WERI-Rb-1 (cell line): ENCODE measurements at regions not wholly inside any gene's neighbourhood (a gene's known extent, or its start where the extent isn't known, plus 50 kb on each side); places are given as distances from the start of the nearest gene placed in this dataset.
A peak's percentile ranks its signal among the peaks of the same experiment; 100 is the strongest.

ENCODE experiments used
- DNase-seq: peaks from one replicate; pipeline ENCODE4 v3.0.0-alpha.2; 2020
- H3K27ac ChIP-seq: fragments of 250-450 bp; sonication (Bioruptor Pico); 2 replicates; pipeline ENCODE4 v1.5.1; 2020; ENCODE audit warnings: mild to moderate bottlenecking, moderate library complexity
- H3K27me3 ChIP-seq: fragments of 250-450 bp; sonication (Bioruptor Pico); 2 replicates; pipeline ENCODE4 v1.5.1; 2021; ENCODE audit warnings: mild to moderate bottlenecking, low read depth, moderate library complexity; ENCODE audit not compliant: insufficient read depth, severe bottlenecking
- H3K36me3 ChIP-seq: fragments of 250-450 bp; sonication (Bioruptor Pico); 2 replicates; pipeline ENCODE4 v1.5.1; 2020; ENCODE audit warnings: mild to moderate bottlenecking, moderate library complexity
- H3K4me3 ChIP-seq: 2 replicates; pipeline ENCODE4 v1.5.1; 2011; ENCODE audit warnings: low read depth, mild to moderate bottlenecking, control low read depth, low read length
- H3K9me3 ChIP-seq: fragments of 250-450 bp; sonication (Bioruptor Pico); 2 replicates; pipeline ENCODE4 v1.5.1; 2021; ENCODE audit warnings: mild to moderate bottlenecking, moderate library complexity; ENCODE audit not compliant: severe bottlenecking
- TF ChIP-seq, protein P1 (sequence below): IDR thresholded peaks from 2 replicates; pipeline ENCODE4 v1.5.1; 2011; ENCODE audit warnings: low read depth, mild to moderate bottlenecking, control low read depth, inconsistent platforms, low read length

GRCh38 chr1:82260666-82261065, 459.9 kb downstream of the ADGRL2 start:
- H3K27me3 ChIP-seq: no peaks in the 10 kb centered on the region
- TF ChIP-seq, protein P1, sequence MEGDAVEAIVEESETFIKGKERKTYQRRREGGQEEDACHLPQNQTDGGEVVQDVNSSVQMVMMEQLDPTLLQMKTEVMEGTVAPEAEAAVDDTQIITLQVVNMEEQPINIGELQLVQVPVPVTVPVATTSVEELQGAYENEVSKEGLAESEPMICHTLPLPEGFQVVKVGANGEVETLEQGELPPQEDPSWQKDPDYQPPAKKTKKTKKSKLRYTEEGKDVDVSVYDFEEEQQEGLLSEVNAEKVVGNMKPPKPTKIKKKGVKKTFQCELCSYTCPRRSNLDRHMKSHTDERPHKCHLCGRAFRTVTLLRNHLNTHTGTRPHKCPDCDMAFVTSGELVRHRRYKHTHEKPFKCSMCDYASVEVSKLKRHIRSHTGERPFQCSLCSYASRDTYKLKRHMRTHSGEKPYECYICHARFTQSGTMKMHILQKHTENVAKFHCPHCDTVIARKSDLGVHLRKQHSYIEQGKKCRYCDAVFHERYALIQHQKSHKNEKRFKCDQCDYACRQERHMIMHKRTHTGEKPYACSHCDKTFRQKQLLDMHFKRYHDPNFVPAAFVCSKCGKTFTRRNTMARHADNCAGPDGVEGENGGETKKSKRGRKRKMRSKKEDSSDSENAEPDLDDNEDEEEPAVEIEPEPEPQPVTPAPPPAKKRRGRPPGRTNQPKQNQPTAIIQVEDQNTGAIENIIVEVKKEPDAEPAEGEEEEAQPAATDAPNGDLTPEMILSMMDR: no peak
- H3K9me3 ChIP-seq: no peaks in the 10 kb centered on the region
- DNase-seq: no peak
- H3K36me3 ChIP-seq: no peaks in the 10 kb centered on the region
- no peak overlapping the region for H3K4me3 ChIP-seq
- H3K27ac ChIP-seq: peak overlapping the region; percentile 26; the same call in 1 of the 2 replicates

DNA sequence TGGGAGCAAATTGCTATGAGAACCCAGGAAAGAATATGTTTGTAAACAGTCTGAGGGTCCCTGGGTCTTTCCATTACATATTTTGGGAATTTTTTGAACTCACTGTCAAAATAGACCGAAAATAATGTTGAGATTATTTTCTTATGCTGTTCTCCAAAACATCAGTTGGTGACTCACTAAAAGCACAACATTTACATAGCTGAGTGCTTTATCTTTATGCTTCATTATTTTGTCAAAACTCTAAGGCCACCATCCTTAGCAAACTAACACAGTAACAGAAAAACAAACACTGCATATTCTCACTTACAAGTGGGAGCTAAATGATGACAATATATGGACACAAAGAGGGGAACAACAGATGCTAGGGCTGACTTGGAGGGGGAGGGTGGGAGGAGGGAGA, 459.3 kb downstream of the ADGRL2 start:
- no peak overlapping the region for H3K4me3 ChIP-seq
- no peaks in the 10 kb centered on the region for H3K27me3 ChIP-seq
- H3K27ac ChIP-seq: no peak overlapping the region
- H3K9me3 ChIP-seq: no peaks in the 10 kb centered on the region
- DNase-seq: no peak
- TF ChIP-seq, protein P1: no peak
- H3K36me3 ChIP-seq: no peaks in the 10 kb centered on the region

GRCh38 chr1:82258887-82259286, 458.2 kb downstream of the ADGRL2 start:
- Histone ChIP-seq H3K27me3 (no peaks in the 10 kb centered on the region), H3K36me3 (no peaks in the 10 kb centered on the region), H3K4me3 (no peak overlapping the region), H3K9me3 (no peaks in the 10 kb centered on the region), H3K27ac (no peak overlapping the region)
- no peak for DNase-seq
- TF ChIP-seq, protein P1: no peak

- H3K36me3 ChIP-seq: no peaks in the 10 kb centered on the region
- H3K4me3 ChIP-seq: no peak overlapping the region
- H3K27ac ChIP-seq: no peak overlapping the region
- TF ChIP-seq, protein P1: no peak
- no peak for DNase-seq
- H3K9me3 ChIP-seq: no peaks in the 10 kb centered on the region
- no peaks in the 10 kb centered on the region for H3K27me3 ChIP-seq
These were observed 445.3 kb downstream of the ADGRL2 start for GRCh38 chr1:82246050-82246449.

- TF ChIP-seq, protein P1: no peak
These were observed 444.7 kb downstream of the ADGRL2 start for GRCh38 chr1:82245345-82246014.

DNA sequence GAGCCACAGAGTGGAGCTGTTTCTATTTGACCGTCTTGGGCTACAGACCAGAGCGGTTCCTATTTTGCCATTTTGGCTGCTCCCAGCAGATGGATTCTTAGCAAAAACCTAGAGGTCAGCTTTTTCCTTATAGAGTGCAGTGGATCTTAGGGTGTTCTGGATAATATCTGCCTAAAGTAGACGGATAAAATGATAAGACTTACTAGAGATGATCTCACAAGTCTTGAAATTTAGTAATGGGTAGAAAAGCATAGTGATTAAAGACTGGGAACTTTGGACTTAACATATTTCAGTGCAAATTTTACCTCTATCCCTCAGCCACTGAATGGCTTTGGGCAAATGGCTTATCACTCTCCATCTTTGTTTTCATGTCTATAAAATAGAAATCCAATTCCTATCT, 439.8 kb downstream of the ADGRL2 start:
- no peak for DNase-seq
- Histone ChIP-seq H3K4me3 (no peak overlapping the region), H3K27ac (no peak overlapping the region), H3K9me3 (no peaks in the 10 kb centered on the region), H3K36me3 (no peaks in the 10 kb centered on the region), H3K27me3 (no peaks in the 10 kb centered on the region)
- TF ChIP-seq, protein P1: no peak

More at GRCh38 chr1:82245345-82246014, 444.7 kb downstream of the ADGRL2 start:
- no peak for DNase-seq
- H3K9me3 ChIP-seq: no peaks in the 10 kb centered on the region
- H3K36me3 ChIP-seq: no peaks in the 10 kb centered on the region
- H3K4me3 ChIP-seq: no peak overlapping the region
- H3K27me3 ChIP-seq: no peaks in the 10 kb centered on the region
- no peak overlapping the region for H3K27ac ChIP-seq
